Astrocyte of the cerebellum (primary cell): ENCODE measurements at regions not wholly inside any gene's neighbourhood (a gene's known extent, or its start where the extent isn't known, plus 50 kb on each side); places are given as distances from the start of the nearest gene placed in this dataset.

Experiments
- DNase-seq: peaks from one replicate; pipeline ENCODE4 v3.0.0-alpha.2; 2011; ENCODE audit warnings: low read depth
- H3K4me3 ChIP-seq: 2 replicates; pipeline ENCODE4 v1.5.1; 2011; ENCODE audit warnings: mild to moderate bottlenecking, low read depth, low read length, moderate library complexity
- in situ Hi-C: cut with HindIII; loops from 2 replicates; pipeline ENCODE4 v1.10.0; 2017; ENCODE audit warnings: low sequenced_read_pairs
- TF ChIP-seq, protein P1 (sequence below): IDR thresholded peaks from 2 replicates; pipeline ENCODE4 v1.5.1; 2012; ENCODE audit warnings: low read length, low read depth, moderate library complexity, mild to moderate bottlenecking; ENCODE audit errors: missing control alignments

DNA sequence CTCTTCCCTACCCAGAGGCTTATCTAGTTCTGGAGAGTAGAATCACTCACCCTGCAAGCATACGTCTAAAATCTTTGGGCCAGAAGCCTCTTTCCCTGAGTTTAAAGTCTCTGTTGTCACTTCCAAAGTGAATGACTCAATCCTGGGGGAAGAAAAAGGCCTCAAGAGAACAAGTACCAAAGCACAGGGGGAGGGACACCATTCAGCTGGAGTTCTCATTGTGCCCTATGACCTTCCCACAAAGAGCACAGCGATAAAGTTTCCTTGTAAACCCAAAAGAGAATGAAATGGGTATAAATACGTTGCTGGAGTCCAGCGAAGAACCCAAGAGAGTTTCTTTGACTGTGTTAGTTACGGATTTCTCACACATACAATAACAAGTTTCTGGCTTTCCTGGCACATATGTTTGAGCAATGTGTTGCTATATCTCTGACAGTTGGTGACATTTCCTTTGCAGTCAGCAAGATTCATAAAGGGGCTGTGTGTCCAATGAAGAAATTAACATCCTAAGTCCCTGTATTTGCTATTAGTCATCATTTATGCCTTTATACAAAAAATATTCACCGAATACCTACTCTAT is 107.3 kb upstream of the PTPRG start:
- no peak overlapping the region for H3K4me3 ChIP-seq
- TF ChIP-seq, protein P1, sequence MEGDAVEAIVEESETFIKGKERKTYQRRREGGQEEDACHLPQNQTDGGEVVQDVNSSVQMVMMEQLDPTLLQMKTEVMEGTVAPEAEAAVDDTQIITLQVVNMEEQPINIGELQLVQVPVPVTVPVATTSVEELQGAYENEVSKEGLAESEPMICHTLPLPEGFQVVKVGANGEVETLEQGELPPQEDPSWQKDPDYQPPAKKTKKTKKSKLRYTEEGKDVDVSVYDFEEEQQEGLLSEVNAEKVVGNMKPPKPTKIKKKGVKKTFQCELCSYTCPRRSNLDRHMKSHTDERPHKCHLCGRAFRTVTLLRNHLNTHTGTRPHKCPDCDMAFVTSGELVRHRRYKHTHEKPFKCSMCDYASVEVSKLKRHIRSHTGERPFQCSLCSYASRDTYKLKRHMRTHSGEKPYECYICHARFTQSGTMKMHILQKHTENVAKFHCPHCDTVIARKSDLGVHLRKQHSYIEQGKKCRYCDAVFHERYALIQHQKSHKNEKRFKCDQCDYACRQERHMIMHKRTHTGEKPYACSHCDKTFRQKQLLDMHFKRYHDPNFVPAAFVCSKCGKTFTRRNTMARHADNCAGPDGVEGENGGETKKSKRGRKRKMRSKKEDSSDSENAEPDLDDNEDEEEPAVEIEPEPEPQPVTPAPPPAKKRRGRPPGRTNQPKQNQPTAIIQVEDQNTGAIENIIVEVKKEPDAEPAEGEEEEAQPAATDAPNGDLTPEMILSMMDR, result no peak
- DNase-seq, result no peak
- in situ Hi-C loops, result no loop called here

DNA sequence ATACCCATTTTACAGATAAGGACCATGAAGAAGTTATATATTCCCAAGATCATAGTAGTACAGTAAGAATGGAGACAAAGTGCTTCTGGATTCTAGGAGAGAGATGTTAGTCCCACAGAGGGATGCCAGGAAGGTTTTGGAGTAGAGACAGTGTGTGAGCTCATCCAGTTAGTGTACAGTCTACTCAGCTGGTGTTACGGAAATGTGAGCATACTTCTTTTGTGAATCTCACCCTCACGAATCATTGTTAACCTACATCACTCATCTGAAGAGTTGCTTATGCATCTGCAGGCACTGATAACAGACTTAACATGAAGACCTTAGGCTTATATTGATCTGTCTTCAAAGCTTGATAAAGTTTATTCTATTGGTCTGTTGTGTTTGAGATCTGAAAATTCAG is 106.6 kb upstream of the PTPRG start:
- no peak overlapping the region for H3K4me3 ChIP-seq
- TF ChIP-seq, protein P1, result no peak
- no peak for DNase-seq
- in situ Hi-C loops, result no loop called here

DNA sequence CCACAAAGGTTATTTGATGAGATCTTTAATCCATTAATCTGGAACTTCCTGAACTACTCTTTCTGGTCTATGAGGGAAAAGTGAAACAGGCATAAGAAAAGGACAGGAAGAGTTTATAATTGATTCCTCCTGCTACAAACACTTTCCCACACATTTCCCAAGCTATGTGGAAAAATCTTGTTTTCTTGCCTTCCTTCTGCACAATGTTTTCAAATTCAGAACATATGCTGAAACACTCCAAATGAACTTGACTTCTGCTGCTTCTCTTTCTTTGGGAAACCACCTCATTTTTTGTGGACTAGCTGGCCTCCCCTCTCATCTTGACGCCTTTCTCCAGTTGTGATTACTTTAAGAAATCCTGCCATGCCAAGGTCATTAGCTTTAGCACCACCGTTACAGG is 100.7 kb upstream of the PTPRG start:
- TF ChIP-seq, protein P1, result no peak
- no peak for DNase-seq
- in situ Hi-C loops, result no loop called here
- H3K4me3 ChIP-seq, result no peak overlapping the region

DNA sequence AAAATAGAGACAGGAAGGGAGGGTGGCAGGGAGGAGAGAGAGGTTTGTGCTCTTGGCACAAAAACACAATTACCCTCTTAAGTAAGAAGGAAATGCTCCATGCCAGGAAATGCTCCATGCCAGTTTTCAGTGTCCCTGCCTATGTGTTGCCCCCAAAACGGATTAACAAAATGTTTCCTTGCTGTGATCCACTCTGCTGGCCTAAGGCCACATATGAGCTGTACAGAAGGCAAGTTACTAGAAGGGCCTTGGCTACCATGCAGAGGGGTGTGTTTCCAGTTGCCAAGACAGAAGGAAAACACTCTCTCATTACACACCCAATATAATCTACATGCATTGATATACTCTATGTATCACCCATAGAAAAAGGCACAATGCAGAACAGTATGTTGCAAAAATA is 98.2 kb upstream of the PTPRG start:
- TF ChIP-seq, protein P1, result no peak
- no peak overlapping the region for H3K4me3 ChIP-seq
- no peak for DNase-seq
- in situ Hi-C loops, result no loop called here

DNA sequence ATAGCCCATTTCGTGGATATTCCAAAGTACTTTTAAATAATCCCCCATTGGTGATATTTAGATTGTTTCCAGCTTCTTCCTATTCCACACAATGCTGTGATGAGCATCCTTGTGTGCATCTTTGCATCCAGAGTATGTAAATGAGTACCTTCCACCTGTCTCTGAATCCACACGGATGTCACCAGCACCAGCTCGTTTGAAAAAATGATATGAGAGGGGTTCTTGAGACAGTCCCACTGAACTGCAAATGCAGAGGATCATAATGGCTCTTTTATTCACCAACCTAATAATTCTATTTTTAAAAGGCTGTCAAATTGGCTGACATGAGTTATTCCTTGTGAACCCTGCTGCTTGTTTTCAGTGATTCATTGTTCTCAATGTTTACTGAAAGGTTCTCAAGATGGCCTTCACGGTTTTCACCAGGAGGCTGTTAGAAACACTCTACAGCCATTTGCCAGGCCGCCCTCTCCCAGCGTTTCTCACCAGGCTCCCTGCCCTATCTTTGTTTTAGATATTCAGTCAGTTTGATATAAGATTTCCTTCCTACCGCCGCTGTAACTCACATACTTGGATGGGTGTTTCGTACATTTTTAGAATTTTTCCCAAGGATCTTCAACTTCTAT is 96.7 kb upstream of the PTPRG start:
- in situ Hi-C loops, result no loop called here
- no peak overlapping the region for H3K4me3 ChIP-seq
- TF ChIP-seq, protein P1, result no peak
- DNase-seq, result no peak

DNA sequence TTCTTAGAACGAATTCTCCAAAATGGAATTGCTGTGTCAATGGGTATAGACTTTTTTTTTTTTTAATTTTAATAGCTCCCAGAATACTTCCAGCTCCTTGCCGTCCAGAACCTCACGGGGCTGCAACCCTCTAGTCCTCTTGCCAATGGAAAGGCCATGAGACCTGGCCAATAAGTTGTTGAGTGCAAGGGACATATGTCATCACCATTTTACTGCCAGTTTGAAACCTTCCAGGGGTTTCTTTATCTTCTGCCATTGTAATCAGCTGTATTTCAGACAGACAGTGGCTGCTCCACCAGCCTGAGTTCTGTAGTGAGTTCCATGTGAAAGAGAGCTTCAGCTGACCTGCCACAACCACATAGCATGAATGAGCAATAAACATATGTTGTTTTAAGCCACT is 95.0 kb upstream of the PTPRG start:
- in situ Hi-C loops, result no loop called here
- TF ChIP-seq, protein P1, result no peak
- no peak overlapping the region for H3K4me3 ChIP-seq
- no peak for DNase-seq
